Stimulated activated CD4-positive, alpha-beta T cell treated with anti-CD3 and anti-CD28 coated beads, Interleukin-1b, Interleukin-23, amount 100 ng/mL, for 1 hour (primary cell): ENCODE measurements at regions not wholly inside any gene's neighbourhood (a gene's known extent, or its start where the extent isn't known, plus 50 kb on each side); places are given as distances from the start of the nearest gene placed in this dataset.
"Not testable (repeated sequence)": the region's sequence is repeated elsewhere in the genome, so short reads cannot be mapped to it uniquely, and the experiment has no call there.

Source experiments
- DNase-seq, 2 donors: peaks; one replicate each; pipeline ENCODE4 v3.0.0-alpha.2; 2020; ENCODE audit warnings: low read depth in 2 of 2

DNA sequence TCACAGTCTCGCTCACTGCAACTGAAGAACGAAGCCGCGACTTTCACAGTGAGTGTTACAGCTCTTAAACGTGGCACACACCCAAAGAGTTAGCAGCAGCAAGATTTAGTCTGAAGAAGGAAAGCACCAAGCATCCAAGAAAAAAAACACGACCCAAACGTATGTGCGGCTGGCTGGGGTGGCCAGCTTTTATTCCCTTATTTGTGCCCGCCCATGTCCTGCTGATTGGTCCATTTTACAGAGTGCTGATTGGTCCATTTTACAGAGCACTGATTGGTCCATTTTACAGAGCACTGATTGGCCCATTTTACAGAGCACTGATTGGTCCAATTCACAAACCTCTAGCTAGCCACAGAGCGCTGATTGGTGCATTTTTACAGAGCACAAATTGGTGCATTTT, 323.0 kb upstream of the ATP10A start:
- DNase-seq = not testable (repeated sequence)

- no peak for DNase-seq
These were observed 319.3 kb upstream of the ATP10A start for GRCh38 chr15:26182441-26182840.

- DNase-seq = no peak
These were observed 316.8 kb upstream of the ATP10A start for GRCh38 chr15:26179906-26180305.

DNA sequence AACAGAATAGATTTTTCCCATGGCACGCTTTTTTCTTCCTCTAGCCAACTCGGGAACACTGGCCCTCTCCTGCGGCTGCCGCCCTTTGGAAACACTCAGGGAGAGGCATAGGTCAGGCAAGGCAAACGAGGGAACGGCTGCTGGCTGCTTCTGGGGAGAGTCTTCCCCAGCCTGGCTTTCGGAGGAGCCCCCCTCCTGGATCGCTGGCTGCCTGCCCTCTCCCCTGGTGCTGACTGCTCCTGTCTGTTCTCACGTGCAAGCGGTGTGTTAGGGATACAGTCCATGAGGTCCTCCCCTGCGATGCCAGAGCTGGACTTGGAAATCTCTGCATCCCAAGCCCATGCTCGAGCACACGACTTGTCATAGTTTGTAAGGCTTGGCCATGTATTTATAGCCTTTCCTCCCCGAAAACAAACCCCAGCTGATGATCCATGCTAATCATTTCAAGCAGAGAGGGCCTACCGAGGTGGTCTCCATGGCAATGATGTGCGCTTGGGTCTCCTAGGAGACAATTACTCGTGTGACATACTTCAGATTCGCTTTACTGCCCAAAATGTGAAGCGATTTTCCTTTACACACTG, 315.6 kb upstream of the ATP10A start:
- no peak for DNase-seq

DNA sequence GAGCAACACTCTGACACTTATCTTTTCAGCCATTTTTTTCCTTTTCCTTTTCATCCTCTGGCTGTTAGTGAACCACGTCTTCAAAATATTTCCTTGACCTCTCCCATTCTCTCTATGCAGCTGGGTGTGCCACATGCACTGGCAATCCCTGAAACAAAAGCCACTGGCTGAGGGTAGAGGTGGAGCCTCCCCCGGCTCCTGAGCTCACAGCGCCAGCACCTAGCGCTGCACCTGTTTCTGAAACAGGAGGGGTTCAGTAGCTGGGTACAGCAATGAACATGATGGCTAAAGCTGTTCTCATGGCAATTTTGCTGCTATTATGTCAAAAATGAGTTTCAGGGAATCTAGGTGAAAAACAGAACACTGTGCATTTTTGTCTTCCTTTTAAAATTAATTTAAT, 314.7 kb upstream of the ATP10A start:
- no peak for DNase-seq

DNA sequence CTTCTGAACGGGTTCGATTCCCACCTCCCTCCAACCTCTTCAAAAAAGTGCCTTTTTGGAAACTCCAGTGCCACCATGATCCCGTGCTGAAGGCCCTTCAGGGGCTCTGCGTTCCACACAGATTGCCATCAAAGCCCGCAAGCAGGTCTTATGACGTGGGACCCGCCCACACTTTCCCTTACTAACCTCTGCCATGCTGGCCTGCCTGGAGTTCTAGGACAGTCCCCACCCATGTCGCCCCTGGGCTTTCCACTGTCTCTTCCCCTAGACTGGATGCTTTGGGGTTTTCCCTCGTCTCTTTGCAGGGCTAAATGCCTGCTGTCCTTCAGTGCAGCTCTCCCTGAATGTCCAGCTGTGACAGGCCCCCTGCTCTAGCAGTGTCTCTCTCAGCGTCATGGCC, 313.7 kb upstream of the ATP10A start:
- DNase-seq = no peak

GRCh38 chr15:26171266-26171665, 308.1 kb upstream of the ATP10A start:
- DNase-seq = no peak

- no peak for DNase-seq
These were observed 303.3 kb upstream of the ATP10A start for GRCh38 chr15:26166429-26166828.

DNA sequence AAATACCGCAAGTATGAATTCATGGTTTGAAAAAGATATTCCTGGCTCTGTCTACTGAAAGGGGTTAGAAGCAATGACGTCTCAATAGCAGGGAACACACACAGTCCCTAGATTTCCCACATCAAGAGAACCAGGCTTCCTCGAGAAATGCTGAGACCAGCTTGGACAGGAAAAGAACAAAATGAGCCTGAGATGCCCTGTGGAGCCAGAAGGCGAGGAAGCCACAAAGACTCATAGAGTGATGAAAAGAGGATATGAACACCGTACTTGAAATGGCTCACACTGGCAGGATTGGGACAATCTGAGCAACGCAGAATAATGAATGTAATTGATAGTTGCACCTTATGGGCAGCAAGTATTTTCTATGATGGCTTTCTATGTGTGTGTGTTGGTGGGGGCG, 302.4 kb upstream of the ATP10A start:
- DNase-seq = no peak

GRCh38 chr15:26160343-26160742, 297.2 kb upstream of the ATP10A start:
- DNase-seq = no peak

- no peak for DNase-seq
These were observed 295.0 kb upstream of the ATP10A start for GRCh38 chr15:26158176-26158575.

DNA sequence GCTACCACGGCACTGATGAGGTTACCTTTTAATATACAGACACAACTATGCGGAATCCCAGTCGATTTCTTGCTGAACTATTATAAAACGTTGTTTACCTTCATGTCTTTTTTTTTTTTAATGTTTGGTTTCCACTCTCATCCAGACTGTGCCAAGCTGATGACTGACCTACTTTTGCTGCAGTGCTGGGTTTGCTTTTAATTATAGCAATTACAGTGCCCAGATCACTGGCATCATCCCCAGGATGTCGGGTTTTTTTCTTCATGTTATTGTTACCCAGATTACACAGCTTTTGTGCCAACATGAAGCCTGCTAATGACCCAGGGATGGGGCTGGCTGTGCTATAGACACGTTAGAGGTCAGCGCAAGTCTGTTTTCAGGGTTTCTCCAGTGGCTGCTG, 294.0 kb upstream of the ATP10A start:
- no peak for DNase-seq

GRCh38 chr15:26156051-26156450, 292.9 kb upstream of the ATP10A start:
- DNase-seq = no peak

DNA sequence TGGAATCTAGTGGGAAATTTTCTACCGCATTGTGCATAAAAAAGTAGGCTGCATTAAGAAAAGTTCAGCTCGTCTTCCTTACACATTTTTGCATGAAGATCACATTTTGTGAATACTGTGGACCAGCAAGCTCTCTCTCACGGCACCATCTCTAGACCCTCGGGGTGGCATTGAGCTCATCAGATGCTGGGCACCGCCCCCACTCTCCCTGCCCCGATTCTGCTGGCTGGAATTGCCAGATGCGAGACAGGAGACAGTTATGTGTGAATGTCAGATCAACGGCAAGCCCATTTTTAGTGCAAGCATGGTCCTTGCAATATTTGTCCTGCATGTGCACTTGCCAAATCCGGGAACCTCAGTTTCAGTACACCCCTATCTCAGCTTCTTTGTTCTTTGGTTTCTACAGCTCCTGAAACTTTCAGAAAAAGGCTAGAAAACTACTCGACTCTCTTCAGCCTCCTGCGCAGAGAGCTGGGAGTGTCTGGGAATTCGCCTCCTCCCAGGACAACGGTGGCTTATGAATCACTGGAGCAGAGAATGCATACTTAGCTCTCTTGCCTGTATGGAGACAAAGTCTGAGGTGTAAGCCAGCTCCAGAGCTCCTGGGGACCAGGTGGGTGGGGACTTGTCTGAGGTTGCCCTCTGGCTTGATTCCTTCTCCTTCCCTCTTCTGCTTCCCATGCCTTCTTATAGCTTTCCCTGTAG, 285.2 kb upstream of the ATP10A start:
- no peak for DNase-seq

DNA sequence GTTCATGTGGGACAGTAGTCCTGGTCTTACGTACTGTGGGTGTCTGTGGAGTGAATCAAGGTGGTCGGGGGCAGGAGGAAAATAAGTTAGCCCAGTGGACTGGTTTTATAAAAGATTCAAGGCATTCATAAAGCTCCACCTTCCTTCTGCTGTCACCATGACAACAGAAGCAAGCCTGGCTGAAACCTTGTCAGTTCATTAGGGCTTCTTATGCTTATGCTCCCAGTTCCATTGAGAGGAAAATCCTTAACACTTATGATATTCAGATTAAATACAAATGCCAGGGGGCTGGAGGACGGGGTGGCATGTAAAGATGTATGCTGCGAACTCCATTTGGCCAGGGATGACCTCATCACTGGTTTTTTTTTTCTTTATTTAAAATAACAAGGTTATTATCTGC, 283.1 kb upstream of the ATP10A start:
- DNase-seq = no peak

DNA sequence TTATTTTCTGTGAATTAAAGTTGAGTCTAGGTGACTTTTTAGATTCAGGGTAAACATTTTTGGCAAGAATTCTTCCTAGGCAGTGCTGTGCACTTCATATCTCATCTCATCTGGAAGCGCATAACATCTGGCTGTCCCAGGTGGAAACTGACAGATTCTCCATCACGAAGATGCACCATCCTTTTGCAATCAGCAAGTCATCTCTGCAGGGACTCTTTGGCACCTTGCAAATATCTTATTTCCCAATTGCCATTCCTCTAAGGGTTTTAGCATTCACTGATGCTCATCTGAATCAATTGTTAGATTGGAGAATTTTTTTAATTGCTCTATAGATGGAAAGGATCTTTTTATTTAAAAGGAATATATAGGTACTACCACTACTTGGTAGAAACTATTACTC, 282.7 kb upstream of the ATP10A start:
- DNase-seq = no peak

DNA sequence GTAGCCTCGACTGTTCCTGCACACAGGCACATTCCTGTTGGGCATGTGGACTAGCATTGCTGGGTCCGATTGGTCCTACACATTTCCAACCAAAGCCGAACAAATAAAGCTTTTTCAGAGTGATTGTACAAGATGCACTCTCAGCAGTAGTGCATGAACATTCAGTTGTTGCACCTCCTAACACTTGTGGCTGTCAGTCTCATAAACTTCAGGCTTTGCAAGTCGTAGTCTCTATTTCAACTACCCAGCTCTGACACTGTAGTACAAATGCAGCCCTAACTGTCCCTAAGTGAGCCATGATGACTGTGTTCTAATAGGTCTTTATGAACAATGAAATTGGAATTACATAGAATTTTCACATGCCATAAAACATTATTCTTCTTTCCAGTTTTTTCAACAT, 281.7 kb upstream of the ATP10A start:
- no peak for DNase-seq

- DNase-seq = no peak
These were observed 280.1 kb upstream of the ATP10A start for GRCh38 chr15:26143221-26143620.

GRCh38 chr15:26134812-26135211, 271.7 kb upstream of the ATP10A start:
- DNase-seq = no peak

GRCh38 chr15:26134152-26134551, 271.0 kb upstream of the ATP10A start:
- DNase-seq = no peak

- DNase-seq = no peak
These were observed 269.7 kb upstream of the ATP10A start for GRCh38 chr15:26132811-26133210.

DNA sequence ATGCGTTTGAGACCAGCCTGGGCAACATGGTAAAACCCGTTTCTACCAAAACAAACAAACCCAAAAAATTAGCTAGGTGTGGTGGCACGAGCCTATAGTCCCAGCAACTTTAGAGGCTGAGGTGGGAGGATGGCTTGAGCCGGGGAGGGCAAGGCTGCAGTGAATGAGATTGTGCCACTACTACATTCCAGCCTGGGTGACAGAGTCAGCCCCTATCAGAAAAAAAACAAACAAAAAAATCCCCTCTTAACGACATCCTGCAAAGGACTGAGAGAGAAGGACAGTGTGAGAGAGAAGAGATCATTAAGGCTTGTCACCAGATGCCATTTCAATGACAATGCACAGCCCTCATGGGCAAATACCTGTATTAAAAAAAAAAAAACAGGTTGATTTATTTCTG, 266.7 kb upstream of the ATP10A start:
- no peak for DNase-seq

GRCh38 chr15:26128611-26129140, 265.5 kb upstream of the ATP10A start:
- no peak for DNase-seq
